Uterus (tissue), 2 donors: ENCODE measurements at regions not wholly inside any gene's neighbourhood (a gene's known extent, or its start where the extent isn't known, plus 50 kb on each side); places are given as distances from the start of the nearest gene placed in this dataset.

Experiments used
- POLR2A ChIP-seq, 2 donors: fragments of 450-650 bp; IDR thresholded peaks; one replicate each; pipeline ENCODE4 v1.6.1; 2016; ENCODE audit warnings: antibody characterized with exemption in 2 of 2, mild to moderate bottlenecking in 1 of 2, moderate library complexity in 1 of 2
- TF ChIP-seq, protein P1 (sequence below), 4 experiments: fragments of 200-600 bp in 2 of 4; fragments of 450-650 bp in 2 of 4; sonication (generic) in 2 of 4; IDR thresholded peaks; one replicate each; pipeline ENCODE4 v1.5.1; 2016 to 2019; ENCODE audit warnings: antibody characterized with exemption in 4 of 4, mild to moderate bottlenecking in 2 of 4, moderate library complexity in 1 of 4

GRCh38 chr10:35887685-35888084 lies 245.6 kb upstream of the FZD8 start:
- no peak for TF ChIP-seq POLR2A (IDR thresholded peaks at IDR 0.05)
- TF ChIP-seq, protein P1, sequence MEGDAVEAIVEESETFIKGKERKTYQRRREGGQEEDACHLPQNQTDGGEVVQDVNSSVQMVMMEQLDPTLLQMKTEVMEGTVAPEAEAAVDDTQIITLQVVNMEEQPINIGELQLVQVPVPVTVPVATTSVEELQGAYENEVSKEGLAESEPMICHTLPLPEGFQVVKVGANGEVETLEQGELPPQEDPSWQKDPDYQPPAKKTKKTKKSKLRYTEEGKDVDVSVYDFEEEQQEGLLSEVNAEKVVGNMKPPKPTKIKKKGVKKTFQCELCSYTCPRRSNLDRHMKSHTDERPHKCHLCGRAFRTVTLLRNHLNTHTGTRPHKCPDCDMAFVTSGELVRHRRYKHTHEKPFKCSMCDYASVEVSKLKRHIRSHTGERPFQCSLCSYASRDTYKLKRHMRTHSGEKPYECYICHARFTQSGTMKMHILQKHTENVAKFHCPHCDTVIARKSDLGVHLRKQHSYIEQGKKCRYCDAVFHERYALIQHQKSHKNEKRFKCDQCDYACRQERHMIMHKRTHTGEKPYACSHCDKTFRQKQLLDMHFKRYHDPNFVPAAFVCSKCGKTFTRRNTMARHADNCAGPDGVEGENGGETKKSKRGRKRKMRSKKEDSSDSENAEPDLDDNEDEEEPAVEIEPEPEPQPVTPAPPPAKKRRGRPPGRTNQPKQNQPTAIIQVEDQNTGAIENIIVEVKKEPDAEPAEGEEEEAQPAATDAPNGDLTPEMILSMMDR (IDR thresholded peaks at IDR 0.05) = no peak
